SK-N-MC (cell line): ENCODE measurements at regions not wholly inside any gene's neighbourhood (a gene's known extent, or its start where the extent isn't known, plus 50 kb on each side); places are given as distances from the start of the nearest gene placed in this dataset.

ENCODE experiments used
- DNase-seq: peaks from one replicate; pipeline ENCODE4 v3.0.0-alpha.2; 2011; ENCODE audit warnings: low read depth, low spot score
- H3K27ac ChIP-seq: fragments of 200-600 bp; sonication (generic); 2 replicates; pipeline ENCODE4 v1.5.1; 2016; ENCODE audit warnings: mixed run types
- H3K36me3 ChIP-seq: fragments of 200-600 bp; sonication (generic); 2 replicates; pipeline ENCODE4 v1.6.1; 2017; ENCODE audit warnings: antibody characterized with exemption, low read length, mixed read lengths; ENCODE audit not compliant: insufficient read depth
- H3K4me3 ChIP-seq: fragments of 200-600 bp; sonication (generic); 2 replicates; pipeline ENCODE4 v1.5.1; 2016
- H3K9ac ChIP-seq: fragments of 200-600 bp; sonication (generic); 2 replicates; pipeline ENCODE4 v1.8.0; 2017; ENCODE audit warnings: mixed run types, mixed read lengths; ENCODE audit not compliant: insufficient read length
- H3K9me3 ChIP-seq: fragments of 200-600 bp; sonication (generic); 2 replicates; pipeline ENCODE4 v1.6.1; 2017; ENCODE audit warnings: low read depth, mild to moderate bottlenecking, antibody characterized with exemption, low read length, moderate library complexity, mixed read lengths
- EZH2 ChIP-seq: fragments of 200-600 bp; sonication (generic); IDR thresholded peaks from one replicate; pipeline ENCODE4 v1.6.1; 2017; ENCODE audit warnings: antibody characterized with exemption
- FOXP2 ChIP-seq: optimal IDR thresholded peaks from 2 replicates; pipeline ENCODE3; 2011; ENCODE audit warnings: mild to moderate bottlenecking, moderate library complexity; ENCODE audit not compliant: insufficient read depth; ENCODE audit errors: extremely low read length, control extremely low read depth
- POLR2AphosphoS5 ChIP-seq: IDR thresholded peaks from 2 replicates; pipeline ENCODE4 v1.6.1; 2012; ENCODE audit warnings: mild to moderate bottlenecking, low read depth, low read length, borderline replicate concordance

DNA sequence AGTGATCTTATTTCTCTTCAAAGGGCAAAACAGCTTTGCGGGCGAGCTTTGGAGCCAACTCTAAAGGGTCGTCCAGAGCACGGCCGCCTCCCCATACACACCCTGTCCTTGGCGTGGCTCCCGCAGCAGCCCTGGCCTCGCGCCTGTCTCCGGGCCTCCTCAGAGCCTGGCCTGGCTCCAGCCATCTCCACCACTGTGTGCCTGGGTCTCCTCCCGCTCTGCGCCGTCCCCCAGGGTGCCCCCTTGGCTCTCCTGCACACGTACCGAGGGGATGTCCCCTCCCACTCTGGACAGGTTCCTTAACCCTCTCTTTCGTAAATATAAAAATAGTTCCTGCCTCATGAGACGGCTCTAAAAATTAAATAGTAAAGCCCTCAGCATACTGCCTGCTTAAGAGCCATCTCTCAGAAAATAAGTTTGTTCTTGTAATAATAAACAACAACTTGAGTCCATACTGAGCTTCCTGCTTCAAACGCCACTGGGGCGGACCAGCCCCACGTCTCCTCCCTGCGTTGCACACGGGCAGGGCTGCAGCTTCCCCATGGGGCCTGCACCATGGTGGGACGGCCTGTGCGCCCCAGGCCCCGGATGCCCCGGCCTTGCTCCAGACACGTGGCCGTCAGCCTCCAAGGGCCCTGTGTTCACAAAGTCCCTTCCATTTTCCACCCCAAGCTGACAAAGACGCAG, 226.2 kb downstream of the TTLL2 start:
- Histone ChIP-seq H3K4me3 (no peak overlapping the region), H3K9me3 (no peaks in the 10 kb centered on the region), H3K27ac (no peak overlapping the region), H3K36me3 (no peaks in the 10 kb centered on the region), H3K9ac (no peak overlapping the region)
- DNase-seq: no peak
- TF ChIP-seq EZH2 (no peak), POLR2AphosphoS5 (no peak), FOXP2 (no peak)

GRCh38 chr6:167551628-167552257, 226.9 kb downstream of the TTLL2 start:
- no peaks in the 10 kb centered on the region for H3K36me3 ChIP-seq
- no peaks in the 10 kb centered on the region for H3K9me3 ChIP-seq
- H3K9ac ChIP-seq: no peak overlapping the region
- no peak overlapping the region for H3K4me3 ChIP-seq
- TF ChIP-seq FOXP2: no peak
- no peak for TF ChIP-seq POLR2AphosphoS5
- no peak for TF ChIP-seq EZH2
- no peak overlapping the region for H3K27ac ChIP-seq
- no peak for DNase-seq

DNA sequence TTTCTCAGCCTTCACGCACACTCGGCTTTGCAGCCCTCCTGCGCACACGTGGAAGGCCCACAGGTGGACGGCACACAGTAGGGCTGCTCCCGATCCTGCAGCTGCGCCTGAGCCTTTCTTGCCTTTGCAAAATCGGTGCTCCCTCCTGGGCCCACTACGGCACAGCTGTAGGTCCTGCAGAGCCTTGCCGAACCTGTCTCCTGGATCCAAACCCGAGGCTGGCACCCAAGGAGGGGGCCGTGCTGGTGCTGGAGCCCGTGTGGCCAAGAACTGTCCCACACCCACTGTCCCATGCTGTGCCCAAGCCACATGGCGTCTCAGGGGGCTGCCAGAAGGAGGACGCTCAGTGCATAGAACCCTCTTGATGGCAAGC, 227.4 kb downstream of the TTLL2 start:
- TF ChIP-seq EZH2: no peak
- TF ChIP-seq POLR2AphosphoS5: no peak
- TF ChIP-seq FOXP2: no peak
- Histone ChIP-seq H3K9me3 (no peaks in the 10 kb centered on the region), H3K9ac (no peak overlapping the region), H3K27ac (no peak overlapping the region), H3K36me3 (no peaks in the 10 kb centered on the region), H3K4me3 (no peak overlapping the region)
- DNase-seq: no peak

GRCh38 chr6:167552961-167553735, 228.3 kb downstream of the TTLL2 start:
- H3K9me3 ChIP-seq: no peaks in the 10 kb centered on the region
- no peak overlapping the region for H3K27ac ChIP-seq
- no peaks in the 10 kb centered on the region for H3K36me3 ChIP-seq
- H3K4me3 ChIP-seq: no peak overlapping the region
- no peak for DNase-seq
- no peak overlapping the region for H3K9ac ChIP-seq
- no peak for TF ChIP-seq POLR2AphosphoS5
- TF ChIP-seq FOXP2: no peak
- no peak for TF ChIP-seq EZH2

DNA sequence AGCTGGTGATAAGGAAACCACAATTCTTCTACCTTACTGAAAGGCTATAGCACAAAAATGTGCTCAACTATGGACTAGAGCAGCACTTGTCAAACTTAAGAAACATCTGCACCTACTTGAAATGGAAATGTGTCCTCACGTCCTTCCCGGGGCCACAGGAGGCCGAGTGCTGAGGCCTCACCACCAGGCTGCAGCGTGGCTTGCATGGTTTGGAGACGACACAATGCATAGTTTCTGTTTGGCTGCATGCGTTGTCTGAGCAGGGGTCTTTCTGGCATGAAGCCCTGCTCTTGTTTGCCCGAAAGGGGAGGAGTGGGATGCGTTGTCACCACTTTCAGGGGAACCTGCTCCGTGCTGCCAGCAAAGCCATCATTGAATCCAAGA, 228.8 kb downstream of the TTLL2 start:
- Histone ChIP-seq H3K9me3 (no peaks in the 10 kb centered on the region), H3K36me3 (no peaks in the 10 kb centered on the region), H3K4me3 (no peak overlapping the region), H3K9ac (no peak overlapping the region), H3K27ac (no peak overlapping the region)
- no peak for TF ChIP-seq EZH2
- DNase-seq: no peak

GRCh38 chr6:167554854-167555253, 230.0 kb downstream of the TTLL2 start:
- H3K27ac ChIP-seq: no peak overlapping the region
- no peaks in the 10 kb centered on the region for H3K36me3 ChIP-seq
- TF ChIP-seq EZH2: no peak
- TF ChIP-seq FOXP2: no peak
- TF ChIP-seq POLR2AphosphoS5: no peak
- H3K4me3 ChIP-seq: no peak overlapping the region
- H3K9ac ChIP-seq: no peak overlapping the region
- no peak for DNase-seq
- no peaks in the 10 kb centered on the region for H3K9me3 ChIP-seq

- H3K36me3 ChIP-seq: no peaks in the 10 kb centered on the region
- no peak overlapping the region for H3K4me3 ChIP-seq
- no peaks in the 10 kb centered on the region for H3K9me3 ChIP-seq
- DNase-seq: no peak
- H3K27ac ChIP-seq: no peak overlapping the region
- no peak for TF ChIP-seq EZH2
- no peak for TF ChIP-seq POLR2AphosphoS5
- no peak for TF ChIP-seq FOXP2
- H3K9ac ChIP-seq: no peak overlapping the region
Measured at GRCh38 chr6:167555836-167556235, 230.9 kb downstream of the TTLL2 start.

DNA sequence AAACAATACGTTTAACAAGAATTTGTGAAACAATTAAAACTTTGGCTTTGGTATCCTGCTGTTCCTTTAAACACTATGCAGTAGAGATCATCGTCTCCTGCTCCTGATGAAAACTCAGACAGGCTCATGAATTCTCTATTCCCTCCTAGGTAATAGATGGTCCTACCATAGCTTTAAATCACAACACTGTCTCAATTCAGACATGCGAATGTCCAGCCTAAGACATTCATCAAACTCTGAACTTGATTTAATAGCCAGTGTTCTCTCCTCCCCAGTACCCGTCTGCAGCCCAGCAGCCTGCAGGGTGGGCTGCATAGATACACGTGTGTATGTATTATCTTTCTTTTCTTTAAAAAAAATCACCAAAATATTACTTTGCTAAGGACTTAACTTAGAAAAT, 232.8 kb downstream of the TTLL2 start:
- H3K9ac ChIP-seq: no peak overlapping the region
- no peaks in the 10 kb centered on the region for H3K36me3 ChIP-seq
- DNase-seq: no peak
- no peak overlapping the region for H3K4me3 ChIP-seq
- H3K9me3 ChIP-seq: no peaks in the 10 kb centered on the region
- TF ChIP-seq POLR2AphosphoS5: no peak
- no peak for TF ChIP-seq EZH2
- no peak for TF ChIP-seq FOXP2
- no peak overlapping the region for H3K27ac ChIP-seq
